ENCODE measurements at regions not wholly inside any gene's neighbourhood (a gene's known extent, or its start where the extent isn't known, plus 50 kb on each side); places are given as distances from the start of the nearest gene placed in this dataset.
"Not testable (repeated sequence)": the region's sequence is repeated elsewhere in the genome, so short reads cannot be mapped to it uniquely, and the experiment has no call there.

DNA sequence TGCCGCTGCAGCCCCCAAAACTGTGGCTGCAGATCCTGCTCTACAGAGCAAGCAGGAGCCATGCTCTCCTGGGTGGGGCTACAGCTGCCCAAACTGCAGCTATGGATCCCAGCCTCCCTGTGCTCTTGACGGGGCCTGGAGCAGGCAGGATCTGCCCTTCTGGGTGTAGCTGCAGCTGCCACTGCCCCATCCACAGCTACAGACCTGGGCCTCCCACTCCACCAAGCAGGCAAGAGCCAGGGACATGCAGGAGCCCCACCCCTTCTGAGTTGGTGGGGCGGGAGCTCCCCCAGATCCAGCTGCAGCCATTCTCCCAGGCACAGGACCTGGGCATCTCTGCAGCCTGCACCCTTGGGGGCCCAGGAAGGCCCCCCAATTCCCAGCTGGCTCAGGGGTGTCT lies 551.2 kb upstream of the CA10 start:
- no peak for DNase-seq

DNA sequence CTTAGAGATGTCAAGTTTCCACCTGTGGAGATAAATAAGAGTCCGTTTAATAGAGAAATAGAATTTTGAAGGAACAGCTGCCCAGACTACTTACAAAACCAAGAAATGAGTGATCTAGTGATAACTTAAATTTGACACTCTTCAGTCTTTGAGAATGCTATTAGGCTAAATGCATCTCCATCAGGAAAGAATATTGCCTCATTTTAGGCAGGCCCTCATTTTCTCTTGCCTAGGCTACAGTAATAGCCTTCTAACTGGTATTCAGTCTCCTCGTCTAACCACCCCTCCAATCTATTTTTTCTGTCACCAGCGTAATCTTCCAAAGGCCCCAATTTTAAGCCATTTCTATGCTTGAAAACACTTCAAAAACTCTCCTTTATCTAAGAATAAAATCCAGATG lies 537.8 kb upstream of the CA10 start:
- no peak for DNase-seq

DNA sequence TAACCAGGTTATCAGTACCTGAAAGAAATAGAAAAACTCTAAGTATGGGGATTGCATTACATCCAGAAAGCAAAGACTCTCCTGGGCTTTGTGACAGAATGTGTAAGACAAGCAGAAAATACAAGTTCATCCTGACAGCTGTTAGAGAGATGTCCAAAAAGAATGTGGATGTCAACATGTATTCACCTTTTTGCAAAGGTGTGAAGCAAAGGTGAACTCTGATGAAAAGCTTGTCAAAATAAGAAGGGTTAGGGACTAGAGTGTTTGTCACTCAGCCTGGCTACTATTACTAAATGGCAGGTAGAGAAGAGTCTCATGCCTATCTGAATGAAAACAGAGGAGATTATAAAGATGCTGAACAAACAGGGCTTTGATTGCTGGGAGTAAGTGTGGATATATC lies 527.6 kb upstream of the CA10 start:
- no peak for DNase-seq

DNA sequence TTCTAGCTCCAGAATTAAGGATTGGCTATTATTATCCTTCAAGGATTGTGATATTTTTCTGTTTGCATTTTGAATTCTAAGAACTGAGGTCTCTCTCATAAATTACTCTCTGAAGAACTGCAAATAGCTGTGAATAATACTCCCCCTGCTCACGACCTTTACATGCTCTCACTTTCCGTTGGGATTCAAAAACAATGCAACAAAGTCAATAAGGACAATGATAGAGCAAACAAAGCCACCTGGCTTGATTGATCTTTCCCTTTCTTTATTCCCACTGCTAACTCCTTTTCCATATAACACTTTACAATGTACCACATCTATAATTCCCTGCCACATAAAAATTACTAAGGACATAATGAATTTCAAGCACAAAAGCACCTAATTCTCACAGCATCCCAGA lies 523.0 kb upstream of the CA10 start:
- DNase-seq: no peak

DNA sequence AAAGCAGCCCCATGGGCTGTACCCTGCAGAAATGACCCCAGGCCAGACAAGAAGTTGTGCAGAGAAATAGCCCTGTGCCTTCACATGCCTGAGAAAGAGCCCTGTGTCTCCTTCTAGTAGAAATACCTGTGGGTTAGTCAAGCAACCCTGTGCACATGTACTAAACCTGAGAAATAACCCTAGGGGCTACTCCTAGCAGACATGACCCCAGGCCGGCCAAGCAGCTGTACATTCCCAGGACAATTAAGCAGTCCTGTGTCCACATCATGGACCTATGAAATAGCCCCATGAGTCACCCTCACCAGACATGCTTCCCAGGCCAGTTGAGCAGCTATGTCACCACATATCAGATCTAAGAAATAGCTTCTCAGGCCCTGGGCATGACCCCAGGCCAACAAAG lies 519.7 kb upstream of the CA10 start:
- DNase-seq: no peak

DNA sequence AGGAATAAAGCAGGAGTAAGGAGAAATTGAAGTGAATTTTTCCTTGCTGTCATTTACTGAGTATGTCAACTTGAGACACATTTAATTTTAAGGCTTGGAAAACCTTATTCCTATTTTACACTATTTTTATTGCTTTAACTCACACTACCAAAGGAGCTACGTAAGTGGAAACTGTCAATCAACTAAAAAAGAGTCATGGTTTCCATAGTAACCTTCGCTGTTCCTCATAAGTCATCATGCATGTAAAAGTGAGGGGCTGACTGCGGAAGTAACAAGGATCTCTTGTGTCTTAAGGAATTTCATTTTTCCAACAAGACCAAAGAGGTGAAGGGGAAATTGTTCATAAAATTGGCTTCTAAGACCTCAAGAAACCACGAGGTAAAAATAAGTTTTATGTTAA lies 516.2 kb upstream of the CA10 start:
- DNase-seq: no peak

DNA sequence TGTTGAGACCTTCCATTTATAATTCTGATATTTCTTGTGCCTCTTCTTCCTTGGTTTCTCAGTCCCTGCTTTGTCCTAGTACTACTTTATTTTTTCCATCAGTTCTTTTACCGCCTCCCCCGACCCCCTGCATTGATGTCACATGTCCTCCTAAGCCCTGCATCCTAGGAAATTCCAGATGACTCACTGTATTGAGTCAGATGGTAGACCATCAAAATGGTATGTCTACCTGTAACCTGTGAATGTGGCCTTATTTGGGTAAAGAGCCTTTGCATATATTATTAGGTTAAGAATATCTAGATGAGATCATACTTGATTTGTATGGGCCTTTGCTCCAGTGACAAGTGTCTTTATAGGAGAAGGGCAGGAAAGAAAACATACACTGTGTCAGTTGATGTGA lies 515.3 kb upstream of the CA10 start:
- no peak for DNase-seq

DNA sequence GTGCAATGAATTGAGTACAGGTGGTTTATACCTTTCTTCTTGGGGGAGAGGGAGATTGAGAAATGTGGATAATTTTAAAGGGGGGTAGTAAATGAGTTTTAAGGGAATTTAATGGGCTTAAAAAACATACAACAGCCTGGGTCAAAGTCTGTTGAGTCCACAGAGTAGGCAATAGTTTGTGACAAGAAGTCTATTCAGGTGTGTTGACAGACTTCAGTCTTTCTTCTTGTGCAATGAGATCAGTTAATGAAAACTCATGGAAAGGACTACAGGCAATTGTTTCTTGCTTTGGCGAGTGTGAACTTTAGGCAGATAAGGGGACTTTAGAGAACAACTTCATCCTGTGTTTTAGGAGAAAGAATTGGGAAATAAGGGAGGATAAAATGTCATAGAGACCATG lies 507.8 kb upstream of the CA10 start:
- DNase-seq: no peak

DNA sequence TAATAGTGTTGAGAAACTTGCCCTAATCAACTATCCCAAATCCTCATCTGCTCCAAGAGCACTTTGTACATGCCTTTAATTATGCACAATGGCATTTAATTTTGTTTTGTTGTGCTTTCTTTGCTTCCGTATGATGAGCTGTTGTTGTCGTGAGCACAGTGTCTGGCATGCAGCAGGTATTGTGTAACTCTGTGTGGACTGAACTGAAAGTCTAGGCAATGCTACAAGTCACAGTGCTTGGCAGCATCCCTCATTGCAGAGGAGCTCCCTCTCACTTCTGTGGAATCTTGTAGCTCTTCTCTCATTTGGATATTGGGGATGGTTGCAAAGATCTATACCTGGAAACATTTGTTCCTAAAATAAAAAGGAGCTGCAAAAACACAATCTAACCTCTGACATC lies 502.2 kb upstream of the CA10 start:
- DNase-seq: no peak

DNA sequence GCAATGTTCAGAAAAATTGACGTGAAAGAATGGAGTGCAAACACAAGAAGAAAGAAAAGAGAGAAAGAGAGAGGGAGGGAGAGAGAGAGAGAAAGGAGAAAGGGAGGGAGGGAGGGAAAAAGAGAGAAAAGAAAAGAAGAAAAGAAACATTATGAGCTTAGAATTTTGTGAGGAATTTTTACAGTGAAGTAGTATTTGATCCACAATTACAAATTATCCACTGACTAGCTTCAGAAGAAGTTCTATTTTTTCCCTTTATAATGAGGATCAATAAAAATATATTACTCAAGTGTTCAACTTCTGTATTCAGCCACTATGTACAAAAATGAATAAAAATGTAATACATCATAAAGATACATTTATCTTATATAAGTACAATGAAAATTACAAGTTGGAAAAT lies 494.5 kb upstream of the CA10 start:
- no peak for DNase-seq

DNA sequence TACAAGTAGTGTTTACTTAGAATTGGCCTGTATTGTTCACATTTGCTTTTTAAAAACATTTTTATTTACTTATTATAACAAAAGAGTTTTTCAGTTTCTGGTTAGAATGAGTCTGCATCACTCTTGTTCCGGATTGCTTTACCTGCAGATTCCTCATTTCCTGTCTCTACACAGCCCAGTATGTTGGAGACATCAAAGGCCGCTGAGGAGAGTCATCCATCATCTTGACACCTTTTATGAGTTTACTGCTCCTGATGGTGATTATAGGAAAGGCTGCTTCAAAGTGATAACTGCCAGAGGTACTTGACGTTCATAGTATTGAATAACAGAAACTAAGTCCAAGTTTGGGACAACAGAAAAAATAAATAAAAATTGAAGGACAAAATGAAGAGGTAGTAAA lies 490.5 kb upstream of the CA10 start:
- no peak for DNase-seq

DNA sequence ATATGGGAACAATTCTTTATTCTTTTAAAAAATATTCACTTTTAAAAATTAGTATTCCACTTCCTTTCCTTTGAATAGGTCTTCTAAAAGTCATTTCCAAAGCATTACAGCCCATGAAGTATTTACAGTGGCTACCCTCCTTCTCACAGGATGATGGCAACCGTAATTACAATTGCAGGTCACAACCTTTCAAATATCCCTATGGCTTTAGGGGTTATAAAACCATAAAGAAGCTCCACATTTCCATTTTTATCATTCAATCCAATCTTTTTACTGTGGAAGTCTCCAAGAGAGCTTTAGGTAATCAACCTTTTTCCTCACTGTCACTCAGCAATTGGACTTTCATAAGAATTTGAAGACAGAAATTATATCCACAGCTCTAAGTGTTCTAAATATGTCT lies 488.9 kb upstream of the CA10 start:
- no peak for DNase-seq

DNA sequence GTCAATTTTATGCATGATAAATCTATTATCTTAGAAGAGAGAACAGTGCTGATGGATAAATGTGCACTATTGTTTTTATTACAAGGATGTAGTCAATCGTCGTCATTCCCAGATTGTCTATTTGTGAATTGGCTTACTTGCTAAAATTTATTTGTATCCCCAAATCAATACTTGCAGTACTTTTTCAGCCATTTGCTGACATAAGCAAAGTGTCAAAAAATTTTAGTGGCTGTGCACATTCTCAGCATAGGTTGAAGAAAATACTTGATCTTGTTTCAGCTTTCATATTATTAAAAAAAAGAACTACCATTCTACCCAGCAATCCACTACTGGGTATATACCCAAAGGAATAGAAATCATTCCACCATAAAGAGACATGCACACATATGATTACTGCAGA lies 477.9 kb upstream of the CA10 start:
- DNase-seq: no peak

DNA sequence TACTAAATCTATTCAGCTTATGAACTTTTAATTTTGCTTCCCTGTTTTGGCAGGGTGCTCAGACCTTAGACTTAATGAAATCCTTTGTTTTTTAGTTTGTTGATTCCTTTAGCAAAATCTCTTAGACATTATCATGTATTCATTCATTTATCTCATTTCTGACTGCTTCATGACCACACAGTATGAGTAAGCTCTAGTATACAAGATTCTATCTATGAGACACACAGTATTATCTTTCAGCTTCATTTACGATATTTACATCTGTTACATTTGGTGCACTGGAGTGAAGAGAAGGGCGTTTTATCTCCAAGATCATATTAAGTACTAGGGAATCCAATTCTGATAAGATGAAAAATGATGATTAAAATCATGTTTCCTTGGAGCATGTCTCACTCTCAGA lies 448.1 kb upstream of the CA10 start:
- DNase-seq: no peak

DNA sequence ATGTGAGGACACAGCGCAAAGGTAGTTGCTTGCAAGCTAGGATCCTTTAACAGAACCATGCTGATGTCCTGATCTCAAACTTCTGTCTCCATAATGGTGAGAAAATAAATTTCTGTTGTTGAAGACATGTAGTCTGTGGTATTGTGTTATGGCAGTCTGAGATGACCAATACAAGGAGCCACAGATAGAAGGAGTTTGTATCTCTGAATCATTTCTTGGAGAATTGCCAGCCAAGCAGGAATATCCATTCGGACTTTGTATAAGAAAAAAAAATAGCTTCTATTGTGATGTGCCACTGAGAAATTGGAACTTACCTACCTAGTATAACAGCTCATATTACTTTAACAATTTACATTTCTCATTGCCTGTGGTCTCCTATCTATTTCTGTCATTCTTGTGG lies 447.6 kb upstream of the CA10 start:
- no peak for DNase-seq

DNA sequence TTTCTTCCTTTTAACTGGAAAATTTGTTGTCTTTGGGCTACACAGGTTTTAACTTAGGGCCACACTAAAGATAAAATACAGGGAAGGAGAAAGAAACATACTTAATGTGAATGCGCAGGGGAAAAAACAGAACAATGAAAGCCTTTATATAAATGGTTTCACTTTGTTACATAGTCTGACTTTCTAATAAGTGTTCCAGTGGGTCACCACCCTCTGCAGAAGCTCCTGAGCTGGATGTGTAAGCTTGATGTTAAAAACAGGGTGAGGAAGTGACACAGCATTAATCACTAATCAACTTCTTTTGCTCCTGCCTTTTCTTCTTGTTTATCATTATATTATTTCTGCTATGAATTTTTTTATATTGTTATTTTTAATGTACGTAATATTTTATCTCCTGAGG lies 445.6 kb upstream of the CA10 start:
- DNase-seq: no peak

DNA sequence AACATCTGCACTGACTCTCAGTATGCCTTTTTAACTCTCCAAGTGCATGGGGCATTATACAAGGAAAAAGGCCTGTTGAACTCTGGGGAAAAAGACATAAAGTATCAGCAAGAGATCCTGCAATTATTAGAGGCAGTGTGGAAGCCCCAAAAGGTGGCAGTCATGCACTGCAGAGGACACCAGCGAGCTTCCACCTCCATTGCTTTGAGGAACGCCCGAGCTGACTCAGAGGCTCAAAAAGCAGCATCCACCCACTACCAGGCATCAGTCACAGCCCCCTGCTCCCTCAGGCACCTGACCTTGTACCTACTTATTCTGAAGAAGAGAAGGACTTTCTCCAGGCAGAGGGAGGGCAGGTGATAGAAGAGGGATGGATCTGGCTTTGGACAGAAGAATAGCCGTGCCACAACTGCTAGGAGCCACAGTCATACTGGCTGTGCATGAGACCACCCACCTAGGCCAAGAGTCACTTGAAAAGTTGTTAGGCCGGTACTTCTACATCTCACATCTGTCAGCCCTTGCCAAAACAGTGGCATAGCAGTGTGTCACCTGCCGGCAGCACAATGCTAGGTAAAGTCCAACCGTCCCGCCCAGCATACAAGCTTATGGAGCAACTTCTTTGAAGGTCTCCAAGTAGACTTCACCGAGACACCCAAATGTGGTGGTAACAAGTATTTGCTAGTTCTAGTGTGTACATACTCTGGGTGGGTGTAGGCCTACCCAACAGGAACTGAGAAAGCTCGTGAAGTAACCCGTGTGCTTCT lies 439.1 kb upstream of the CA10 start:
- DNase-seq: not testable (repeated sequence)

DNA sequence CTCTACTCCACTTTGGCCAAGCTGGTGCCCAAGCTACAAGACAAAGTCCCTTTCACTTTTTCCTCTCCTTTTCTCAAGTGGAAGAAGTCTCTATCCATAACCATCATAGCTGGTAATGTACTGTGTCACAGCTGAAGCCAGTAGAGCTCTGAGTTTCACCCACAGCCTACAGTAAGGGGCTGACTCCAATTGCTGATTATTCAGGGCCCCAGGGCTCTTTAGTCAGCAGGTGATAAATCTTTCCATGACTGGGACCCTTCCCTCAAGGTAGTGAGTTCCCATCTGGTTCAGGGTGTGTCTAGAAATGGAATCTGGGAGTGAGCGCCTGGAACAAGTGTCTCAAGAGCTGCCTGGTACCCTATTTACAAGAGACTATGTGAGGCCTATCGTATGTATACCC lies 436.0 kb upstream of the CA10 start:
- no peak for DNase-seq

DNA sequence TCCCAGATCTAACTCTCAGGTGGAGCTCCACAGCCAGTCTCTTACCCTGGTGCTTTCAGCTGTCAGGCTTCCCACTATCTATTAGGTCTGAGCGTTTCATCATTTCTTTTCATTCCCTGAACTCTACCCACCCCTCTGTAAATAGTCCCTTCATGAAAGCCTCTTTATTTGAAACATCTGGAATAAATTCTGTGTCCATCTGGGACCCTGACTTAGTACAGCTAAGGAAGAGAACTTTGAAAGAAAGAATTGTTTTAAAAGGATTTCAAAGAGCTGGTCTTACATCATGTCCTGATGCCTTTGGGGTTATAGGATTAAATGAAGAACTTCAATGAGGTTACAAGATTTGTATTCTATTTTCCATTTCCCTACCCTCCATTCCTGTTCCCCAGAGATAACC lies 388.5 kb upstream of the CA10 start:
- no peak for DNase-seq

DNA sequence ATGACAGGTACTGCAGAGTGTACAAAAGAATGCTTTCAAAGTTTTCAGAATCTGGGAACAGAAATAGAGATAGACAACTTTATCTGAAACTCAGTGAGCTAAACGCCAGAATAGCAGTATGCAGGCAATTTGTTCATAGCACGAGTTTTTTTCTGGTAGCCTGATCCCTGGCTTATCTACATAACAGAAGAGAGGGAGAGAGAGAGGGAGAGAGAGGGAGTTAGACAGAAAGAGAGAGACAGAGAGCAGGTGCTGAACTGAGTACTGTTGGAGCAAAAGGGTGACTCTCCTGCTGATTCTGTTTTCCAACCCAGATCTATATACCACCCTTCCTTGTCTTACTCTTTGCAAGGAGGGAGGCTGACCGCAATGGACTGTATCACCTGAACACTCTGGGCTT lies 388.0 kb upstream of the CA10 start:
- no peak for DNase-seq

DNA sequence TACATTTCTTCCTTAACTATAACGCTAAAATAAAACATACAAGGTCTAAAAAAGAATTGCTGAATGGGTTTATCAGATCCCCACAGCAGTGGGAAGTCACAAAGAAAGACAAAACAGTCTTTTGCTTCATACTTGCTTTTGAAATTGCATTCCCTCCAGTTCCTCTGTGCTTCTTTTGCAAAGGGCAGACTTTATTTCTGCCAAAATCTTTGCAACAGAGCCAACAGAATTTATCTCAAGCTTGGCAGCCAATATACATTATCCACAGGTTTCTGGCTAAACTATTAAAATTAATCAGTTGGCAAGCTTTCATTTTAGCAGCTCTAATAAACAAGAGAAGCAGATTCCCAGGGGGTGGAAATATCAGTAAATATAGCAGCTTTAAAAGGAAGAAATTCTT lies 378.9 kb upstream of the CA10 start:
- no peak for DNase-seq

DNA sequence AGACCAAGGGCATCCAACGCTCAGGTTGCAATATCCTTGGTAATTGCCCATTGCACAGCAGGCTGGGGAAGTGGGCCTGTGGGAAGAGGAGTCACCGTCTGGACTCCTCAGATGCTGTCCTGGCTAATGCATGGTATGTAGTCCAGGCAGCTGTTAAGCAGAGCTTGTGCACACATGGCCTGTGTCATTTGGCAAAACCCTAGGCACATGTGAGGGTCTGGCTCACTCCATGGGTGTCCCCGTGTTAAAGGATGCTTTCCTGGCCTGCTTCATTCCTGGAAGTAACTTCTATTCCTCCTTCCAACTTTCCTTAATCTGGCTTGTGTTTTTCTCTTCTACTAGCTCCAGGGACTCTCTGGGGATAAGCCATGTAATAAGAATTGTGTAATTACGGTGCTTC lies 378.0 kb upstream of the CA10 start:
- DNase-seq: no peak

DNA sequence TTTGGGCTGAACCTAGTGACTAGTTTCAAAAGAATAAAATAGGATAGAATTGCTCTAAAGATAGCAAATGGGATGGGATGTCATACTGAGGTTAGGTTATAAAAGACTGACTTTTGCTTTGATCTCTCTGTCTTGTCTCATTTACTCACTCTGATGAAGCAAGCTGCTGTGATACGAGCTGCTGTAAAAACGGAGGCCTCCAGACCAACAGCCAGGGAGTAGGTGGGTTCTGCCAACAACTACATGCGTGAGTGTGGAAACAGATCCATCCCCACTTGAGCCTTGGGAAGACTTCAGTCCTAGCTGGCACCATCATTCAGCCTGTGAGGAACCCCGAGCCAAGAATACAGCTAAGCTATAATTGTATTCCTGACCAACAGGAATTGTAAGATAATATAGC lies 373.9 kb upstream of the CA10 start:
- DNase-seq: no peak

DNA sequence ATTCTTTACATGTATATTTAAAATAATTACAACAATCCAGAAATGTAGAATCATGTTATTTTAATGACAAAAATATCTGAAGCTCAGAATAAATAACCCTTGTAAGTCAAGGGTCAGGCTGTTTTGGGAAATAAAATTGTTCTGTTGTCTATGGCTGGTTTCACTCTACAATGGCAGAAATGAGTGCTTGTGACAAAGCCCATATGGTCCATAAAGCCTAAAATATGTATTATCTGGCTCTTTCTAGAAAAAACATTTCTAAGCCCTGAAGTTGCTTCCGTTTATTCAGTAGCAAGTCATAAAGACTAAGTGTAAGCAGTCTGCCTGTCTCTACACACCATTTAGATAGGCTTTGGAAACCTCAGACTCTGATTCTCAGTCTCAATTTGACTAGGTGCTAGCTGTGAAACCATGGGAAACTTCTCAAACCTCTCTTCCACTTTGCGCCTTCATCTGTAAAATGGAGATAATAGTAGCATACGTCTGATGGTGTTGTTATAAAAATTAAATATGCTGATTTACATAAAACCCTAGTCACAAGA lies 365.7 kb upstream of the CA10 start:
- no peak for DNase-seq

DNA sequence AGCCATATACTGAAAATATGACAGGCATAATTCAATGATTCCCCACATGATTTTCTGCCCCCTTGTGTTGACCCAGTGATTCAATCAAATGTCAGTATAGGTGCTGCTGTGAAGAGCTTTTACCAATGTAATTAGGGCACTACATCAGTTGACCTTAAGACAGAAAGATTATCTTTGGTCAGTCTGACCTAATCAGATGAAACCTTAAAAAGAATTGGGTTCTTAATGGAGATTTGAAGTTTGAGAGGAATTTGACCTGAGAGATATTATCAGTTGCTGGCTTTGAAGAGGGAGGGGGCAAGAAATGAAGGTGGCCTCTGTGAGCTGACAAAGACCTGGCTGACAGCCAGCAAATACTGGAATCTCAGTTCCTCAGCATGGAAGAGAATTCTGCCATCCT lies 358.7 kb upstream of the CA10 start:
- no peak for DNase-seq

DNA sequence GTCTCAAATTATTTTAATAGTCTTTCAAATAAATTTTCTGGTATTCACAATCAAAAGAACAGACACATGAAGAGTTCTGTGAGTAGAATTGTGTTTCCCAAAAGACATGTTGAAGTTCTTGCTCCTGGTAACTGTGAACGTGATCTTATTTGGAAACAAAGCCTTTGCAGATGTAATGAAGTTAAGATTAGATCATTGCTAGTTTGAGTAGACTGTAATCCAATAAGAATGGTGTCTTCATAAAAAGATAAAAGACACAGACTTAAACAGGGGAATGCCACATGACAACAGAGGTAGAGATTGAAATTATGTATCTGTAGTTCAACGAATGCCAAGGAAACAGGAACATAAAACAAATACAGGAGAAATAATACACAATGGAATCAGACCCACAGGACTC lies 357.4 kb upstream of the CA10 start:
- DNase-seq: no peak

All from EL (cell line).